NB4 (cell line): ENCODE measurements at regions not wholly inside any gene's neighbourhood (a gene's known extent, or its start where the extent isn't known, plus 50 kb on each side); places are given as distances from the start of the nearest gene placed in this dataset.

Experiments
- DNase-seq: peaks from one replicate; pipeline ENCODE4 v3.0.0; 2010; ENCODE audit warnings: low read depth
- H3K4me3 ChIP-seq: one replicate; pipeline ENCODE4 v1.5.1; 2011; ENCODE audit warnings: mild to moderate bottlenecking, low read depth, low read length, moderate library complexity
- CTCF ChIP-seq: IDR thresholded peaks from one replicate; pipeline ENCODE4 v1.5.1; 2012; ENCODE audit warnings: low read depth, low read length
- MAX ChIP-seq: IDR thresholded peaks from 2 replicates; pipeline ENCODE4 v1.6.1; 2011; ENCODE audit warnings: low read depth, low read length
- MYC ChIP-seq: IDR thresholded peaks from 2 replicates; pipeline ENCODE4 v1.6.1; 2011; ENCODE audit warnings: low read depth, low read length
- POLR2A ChIP-seq: IDR thresholded peaks from 2 replicates; pipeline ENCODE4 v1.6.1; 2011; ENCODE audit warnings: mild to moderate bottlenecking; ENCODE audit not compliant: insufficient read length; ENCODE audit errors: extremely low read depth

- H3K4me3 ChIP-seq = no peak overlapping the region
- no peak for DNase-seq
- no peak for TF ChIP-seq CTCF
- TF ChIP-seq POLR2A = no peak
- no peak for TF ChIP-seq MAX
- TF ChIP-seq MYC = no peak
Measured at GRCh38 chr4:125828346-125828745, 513.6 kb downstream of the FAT4 start.

- TF ChIP-seq POLR2A = no peak
- no peak for TF ChIP-seq MYC
- TF ChIP-seq MAX = no peak
- no peak for TF ChIP-seq CTCF
- H3K4me3 ChIP-seq = no peak overlapping the region
- DNase-seq = no peak
Measured at GRCh38 chr4:125832161-125832560, 517.4 kb downstream of the FAT4 start.

- no peak for TF ChIP-seq MYC
- no peak for TF ChIP-seq MAX
- no peak for TF ChIP-seq POLR2A
- TF ChIP-seq CTCF = no peak
- no peak for DNase-seq
- no peak overlapping the region for H3K4me3 ChIP-seq
Measured at GRCh38 chr4:125836597-125837195, 521.9 kb downstream of the FAT4 start.

GRCh38 chr4:125837493-125838201, 522.9 kb downstream of the FAT4 start:
- H3K4me3 ChIP-seq = no peak overlapping the region
- TF ChIP-seq MAX (no peak), POLR2A (no peak)
- DNase-seq = no peak

GRCh38 chr4:125838202-125838601, 523.4 kb downstream of the FAT4 start:
- H3K4me3 ChIP-seq = no peak overlapping the region
- TF ChIP-seq MYC = no peak
- no peak for DNase-seq

- DNase-seq = no peak
- H3K4me3 ChIP-seq = no peak overlapping the region
- TF ChIP-seq MAX (no peak), POLR2A (no peak), MYC (no peak), CTCF (no peak)
Measured at GRCh38 chr4:125838924-125839323, 524.2 kb downstream of the FAT4 start.
